GM12801 (cell line): ENCODE measurements at regions not wholly inside any gene's neighbourhood (a gene's known extent, or its start where the extent isn't known, plus 50 kb on each side); places are given as distances from the start of the nearest gene placed in this dataset.

Source experiments
- CTCF ChIP-seq: IDR thresholded peaks from one replicate; pipeline ENCODE4 v1.5.1; 2011; ENCODE audit warnings: control low read depth; ENCODE audit not compliant: insufficient read length; ENCODE audit errors: extremely low read depth

GRCh38 chr4:46684041-46684440 lies 225.0 kb downstream of the COX7B2 start:
- no peak for TF ChIP-seq CTCF

- no peak for TF ChIP-seq CTCF
Measured at GRCh38 chr4:46676364-46676763, 232.7 kb downstream of the COX7B2 start.

- no peak for TF ChIP-seq CTCF
Measured at GRCh38 chr4:46674326-46674725, 234.7 kb downstream of the COX7B2 start.

- TF ChIP-seq CTCF = no peak
Measured at GRCh38 chr4:46667790-46668189, 241.3 kb downstream of the COX7B2 start.

- TF ChIP-seq CTCF = no peak
Measured at GRCh38 chr4:46656071-46656470, 253.0 kb downstream of the COX7B2 start.

- TF ChIP-seq CTCF = no peak
Measured at GRCh38 chr4:46653842-46654241, 255.2 kb downstream of the COX7B2 start.

- TF ChIP-seq CTCF = no peak
Measured at GRCh38 chr4:46649390-46649789, 259.5 kb upstream of the GABRA2 start.
